NCI-H1417 (cell line): ENCODE measurements at regions not wholly inside any gene's neighbourhood (a gene's known extent, or its start where the extent isn't known, plus 50 kb on each side); places are given as distances from the start of the nearest gene placed in this dataset.

ENCODE experiments used
- DNase-seq, 3 experiments: peaks; one replicate each; lab custom pipeline; 2025; lab: John Stamatoyannopoulos, UW

- no peak for DNase-seq
Measured at GRCh38 chr7:26600411-26600810, 264.0 kb downstream of the SKAP2 start.

GRCh38 chr7:26603631-26604030 lies 260.8 kb downstream of the SKAP2 start:
- peak in 1 of 3 experiments; percentile 84 for DNase-seq

GRCh38 chr7:26608402-26608801 lies 256.0 kb downstream of the SKAP2 start:
- no peak for DNase-seq

GRCh38 chr7:26609082-26609481 lies 255.3 kb downstream of the SKAP2 start:
- DNase-seq: no peak

- DNase-seq: peak in 1 of 3 experiments; percentile 65
Measured at GRCh38 chr7:26609532-26609931, 254.9 kb downstream of the SKAP2 start.

- DNase-seq: no peak
Measured at GRCh38 chr7:26612742-26613141, 251.6 kb downstream of the SKAP2 start.

GRCh38 chr7:26614503-26614902 lies 249.9 kb downstream of the SKAP2 start:
- DNase-seq: no peak

- no peak for DNase-seq
Measured at GRCh38 chr7:26616235-26616634, 248.2 kb downstream of the SKAP2 start.

- DNase-seq: no peak
Measured at GRCh38 chr7:26617066-26617465, 247.3 kb downstream of the SKAP2 start.
